Keratinocyte (primary cell): ENCODE measurements at regions not wholly inside any gene's neighbourhood (a gene's known extent, or its start where the extent isn't known, plus 50 kb on each side); places are given as distances from the start of the nearest gene placed in this dataset.

ENCODE experiments used
- DNase-seq: peaks from one replicate; pipeline ENCODE4 v3.0.0-alpha.2; 2011; ENCODE audit warnings: low read depth, missing footprints, low spot score
- FAIRE-seq: peaks from 2 replicates; lab custom pipeline; 2011; peaks lifted over from hg19 to GRCh38; lab: Jason Lieb, UNC
- H2AFZ ChIP-seq: 2 replicates; pipeline ENCODE4 v1.6.0; 2012; ENCODE audit warnings: low read length, control low read depth, inconsistent platforms; ENCODE audit not compliant: control insufficient read depth
- H3K27ac ChIP-seq: 2 replicates; pipeline ENCODE4 v1.5.1; 2011; ENCODE audit warnings: low read length; ENCODE audit not compliant: control insufficient read depth, insufficient read depth
- H3K27me3 ChIP-seq: 3 replicates; pipeline ENCODE4 v1.6.0; 2011; ENCODE audit warnings: low read length; ENCODE audit not compliant: control insufficient read depth, insufficient read depth; ENCODE audit errors: extremely low read depth
- H3K36me3 ChIP-seq, 2 experiments: 2 replicates in 1 of 2; 3 replicates in 1 of 2; pipeline ENCODE4 v1.5.1; 2011; ENCODE audit warnings: low read length in 2 of 2, mild to moderate bottlenecking in 1 of 2; ENCODE audit not compliant: control insufficient read depth in 2 of 2, insufficient read depth in 2 of 2; ENCODE audit errors: extremely low read depth in 1 of 2
- H3K4me1 ChIP-seq: 3 replicates; pipeline ENCODE4 v1.5.1; 2011; ENCODE audit warnings: low read length; ENCODE audit not compliant: control insufficient read depth, insufficient read depth; ENCODE audit errors: extremely low read depth
- H3K4me2 ChIP-seq: 3 replicates; pipeline ENCODE4 v1.6.0; 2011; ENCODE audit warnings: low read depth, low read length; ENCODE audit not compliant: control insufficient read depth, insufficient read depth; ENCODE audit errors: extremely low read depth
- H3K4me3 ChIP-seq, 3 experiments: fragments of 200-600 bp in 1 of 3; sonication (generic) in 1 of 3; 2 replicates in 2 of 3; 3 replicates in 1 of 3; pipeline ENCODE4 v1.5.1; 2011 to 2016; ENCODE audit warnings: low read length in 3 of 3, mild to moderate bottlenecking in 3 of 3, control low read depth in 2 of 3, inconsistent platforms in 1 of 3, low read depth in 1 of 3, mixed read lengths in 1 of 3, mixed run types in 1 of 3, moderate library complexity in 1 of 3; ENCODE audit not compliant: control insufficient read depth in 2 of 3, insufficient read depth in 2 of 3; ENCODE audit errors: extremely low read depth in 1 of 3
- H3K79me2 ChIP-seq: 2 replicates; pipeline ENCODE4 v1.6.0; 2012; ENCODE audit warnings: low read length; ENCODE audit not compliant: control insufficient read depth, insufficient read depth
- H3K9ac ChIP-seq: 3 replicates; pipeline ENCODE4 v1.6.0; 2011; ENCODE audit warnings: low read length; ENCODE audit not compliant: control insufficient read depth, insufficient read depth; ENCODE audit errors: extremely low read depth
- H3K9me1 ChIP-seq: 3 replicates; pipeline ENCODE4 v1.6.0; 2011; ENCODE audit warnings: low read length; ENCODE audit not compliant: control insufficient read depth, insufficient read depth; ENCODE audit errors: extremely low read depth
- H3K9me3 ChIP-seq: 2 replicates; pipeline ENCODE4 v1.5.1; 2012; ENCODE audit warnings: low read depth, low read length; ENCODE audit not compliant: control insufficient read depth
- H4K20me1 ChIP-seq: 3 replicates; pipeline ENCODE4 v1.6.0; 2011; ENCODE audit warnings: low read length; ENCODE audit not compliant: control insufficient read depth, insufficient read depth; ENCODE audit errors: extremely low read depth
- CTCF ChIP-seq, 3 experiments: IDR thresholded peaks in 1 of 3; conservative IDR thresholded peaks in 1 of 3; optimal IDR thresholded peaks in 1 of 3; 2 replicates in 2 of 3; 3 replicates in 1 of 3; pipeline versions ENCODE3 to v1.5.1; 2011; ENCODE audit warnings: low read length in 3 of 3, mild to moderate bottlenecking in 3 of 3, moderate library complexity in 2 of 3, control low read depth in 1 of 3, inconsistent platforms in 1 of 3; ENCODE audit not compliant: insufficient read depth in 2 of 3; ENCODE audit errors: extremely low read depth in 1 of 3
- EZH2 ChIP-seq: IDR thresholded peaks from one replicate; pipeline ENCODE4 v1.6.1; 2012; ENCODE audit warnings: inconsistent platforms, mild to moderate bottlenecking, low read length, moderate library complexity
- dilution Hi-C: fragments of 300-500 bp; cut with MboI; formaldehyde crosslinking; loops from one replicate; pipeline ENCODE4 v1.7.0; 2020; ENCODE audit warnings: low sequenced_read_pairs; ENCODE audit not compliant: extremely low pct_ligation_motif_present

- H3K4me1 ChIP-seq = no peaks in the 10 kb centered on the region
- no peak overlapping the region for H3K27ac ChIP-seq
- H3K9ac ChIP-seq = no peak overlapping the region
- no peak for FAIRE-seq
- no peak overlapping the region for H3K4me3 ChIP-seq
- dilution Hi-C loops = no loop called here
- no peaks in the 10 kb centered on the region for H3K9me1 ChIP-seq
- no peak overlapping the region for H2AFZ ChIP-seq
- H3K9me3 ChIP-seq = no peaks in the 10 kb centered on the region
- H3K79me2 ChIP-seq = no peaks in the 10 kb centered on the region
- no peaks in the 10 kb centered on the region for H3K36me3 ChIP-seq
- no peaks in the 10 kb centered on the region for H3K27me3 ChIP-seq
- no peak overlapping the region for H3K4me2 ChIP-seq
- H4K20me1 ChIP-seq = no peaks in the 10 kb centered on the region
- DNase-seq = no peak
- TF ChIP-seq CTCF (optimal IDR thresholded peaks at IDR 0.05 in 1 of 3, IDR thresholded peaks at IDR 0.05 in 1 of 3, conservative IDR thresholded peaks at IDR 0.05 in 1 of 3; ENCODE audit: extremely low read depth in 1 of 3, insufficient read depth in 2 of 3, low read length in 3 of 3) = no peak
- no peak for TF ChIP-seq EZH2
These were observed 169.5 kb upstream of the CENPW start for GRCh38 chr6:126170433-126170832.

GRCh38 chr6:126170978-126171382 is 168.9 kb upstream of the CENPW start:
- Histone ChIP-seq H3K4me1 (no peaks in the 10 kb centered on the region), H3K4me2 (no peak overlapping the region), H3K9me1 (no peaks in the 10 kb centered on the region), H3K27ac (no peak overlapping the region), H3K4me3 (no peak overlapping the region), H3K36me3 (no peaks in the 10 kb centered on the region), H3K9ac (no peak overlapping the region), H3K27me3 (no peaks in the 10 kb centered on the region), H3K79me2 (no peaks in the 10 kb centered on the region), H4K20me1 (no peaks in the 10 kb centered on the region), H3K9me3 (no peaks in the 10 kb centered on the region), H2AFZ (no peak overlapping the region)
- DNase-seq (no peak), FAIRE-seq (no peak)
- dilution Hi-C loops = no loop called here
- TF ChIP-seq CTCF (optimal IDR thresholded peaks at IDR 0.05 in 1 of 3, IDR thresholded peaks at IDR 0.05 in 1 of 3, conservative IDR thresholded peaks at IDR 0.05 in 1 of 3; ENCODE audit: extremely low read depth in 1 of 3, insufficient read depth in 2 of 3, low read length in 3 of 3) = peak in 2 of 3 experiments; percentile 46 to 51
- TF ChIP-seq EZH2 = no peak
